ENCODE measurements at regions not wholly inside any gene's neighbourhood (a gene's known extent, or its start where the extent isn't known, plus 50 kb on each side); places are given as distances from the start of the nearest gene placed in this dataset.
A peak's percentile ranks its signal among the peaks of the same experiment; 100 is the strongest.

- Histone ChIP-seq H3K4me3 (ENCODE audit: extremely low read depth in 1 of 4, insufficient read depth in 2 of 4, low read depth in 3 of 4, low read length in 4 of 4) (no peak overlapping the region), H3K18ac (ENCODE audit: extremely low read depth, low read length) (no peak overlapping the region; the same call in 1 of the 2 replicates), H2BK15ac (ENCODE audit: low read length) (no peak overlapping the region; the same call in 1 of the 2 replicates), H4K5ac (ENCODE audit: insufficient read length, low read depth, low read length) (no peak overlapping the region), H3K27ac (ENCODE audit: low read depth, low read length) (no peak overlapping the region), H3K23me2 (ENCODE audit: low read depth, low read length) (no peaks in the 10 kb centered on the region), H3K4me1 (replicated peaks in 1 of 4; ENCODE audit: control insufficient read depth in 3 of 4, insufficient read depth in 4 of 4, low read length in 3 of 4) (peaks cover 0 to 2% (median 0%) of the 10 kb centered on the region in 4 experiments; a peak in 1 of 7 replicates), H2AK5ac (ENCODE audit: low read depth, low read length) (no peak overlapping the region), H3K9ac (replicated peaks in 1 of 4; ENCODE audit: extremely low read depth in 1 of 4, low read depth in 3 of 4, low read length in 3 of 4) (no peak overlapping the region), H2BK120ac (replicated peaks; ENCODE audit: low read depth, low read length) (no peak overlapping the region), H4K20me1 (replicated peaks in 1 of 2; ENCODE audit: control insufficient read depth in 1 of 2, insufficient read depth in 2 of 2, low read length in 2 of 2) (no peaks in the 10 kb centered on the region), H4K91ac (replicated peaks; ENCODE audit: insufficient read length, low read length) (no peak overlapping the region), H3K79me1 (ENCODE audit: low read depth, low read length) (no peaks in the 10 kb centered on the region), H3K36me3 (ENCODE audit: control insufficient read depth in 2 of 4, insufficient read depth in 4 of 4, low read length in 3 of 4) (no peaks in the 10 kb centered on the region), H2AFZ (ENCODE audit: low read length) (peak overlapping the region; percentile 63; the same call in 1 of the 2 replicates), H3K56ac (replicated peaks; ENCODE audit: insufficient read length, low read depth, low read length) (no peak overlapping the region), H3K4me2 (ENCODE audit: insufficient read depth in 1 of 2, low read depth in 2 of 2, low read length in 2 of 2) (no peak overlapping the region), H3K23ac (ENCODE audit: insufficient read length) (no peak overlapping the region), H3K79me2 (ENCODE audit: control insufficient read depth in 1 of 2, insufficient read depth in 2 of 2, low read length in 2 of 2) (no peaks in the 10 kb centered on the region), H2BK12ac (ENCODE audit: low read depth, low read length) (0 out of 2 replicates have a peak overlapping the region, but pooled peaks have one; percentile 23), H4K8ac (ENCODE audit: extremely low read depth, insufficient read depth, low read length) (peak overlapping the region; percentile 42; the same call in 1 of the 2 replicates), H3K4ac (replicated peaks; ENCODE audit: insufficient read length, low read depth, low read length) (no peak overlapping the region), H2BK20ac (ENCODE audit: low read length) (no peak overlapping the region), H3K9me3 (ENCODE audit: insufficient read depth in 2 of 2, low read depth in 1 of 2, low read length in 1 of 2) (0 out of 4 replicates have a peak, but pooled peaks cover 0 to 3% of the 10 kb centered on the region in 2 experiments), H3K14ac (ENCODE audit: insufficient read length) (no peak overlapping the region), H2BK5ac (ENCODE audit: low read depth, low read length) (no peak overlapping the region), H3K27me3 (replicated peaks in 1 of 4; ENCODE audit: control insufficient read depth in 3 of 4, extremely low read depth in 1 of 4, insufficient read depth in 3 of 4, low read length in 3 of 4) (no peaks in the 10 kb centered on the region)
- TF ChIP-seq CBX8 (IDR thresholded peaks at IDR 0.05; ENCODE audit: borderline replicate concordance, low read depth, low read length) (no peak), E2F6 (IDR thresholded peaks at IDR 0.05) (peak; percentile 60; the same call in 1 of the 2 replicates), RAD21 (IDR thresholded peaks at IDR 0.05 in 1 of 2, conservative IDR thresholded peaks at IDR 0.05 in 1 of 2; ENCODE audit: low read depth in 2 of 2, low read length in 2 of 2) (peak; percentile 35 to 53; a peak in 3 of 4 replicates), CTCF (IDR thresholded peaks at IDR 0.05; ENCODE audit: control extremely low read depth in 1 of 3, insufficient read depth in 1 of 3, low read depth in 1 of 3, low read length in 3 of 3) (peak; percentile 11 to 28 (median 27); a peak in 3 of 4 replicates), ZNF274 (IDR thresholded peaks at IDR 0.05; ENCODE audit: borderline replicate concordance, extremely low read depth, low read length) (no peak), TEAD4 (IDR thresholded peaks at IDR 0.05; ENCODE audit: low read depth, low read length) (peak; percentile 95)
- POLR2A ChIA-PET (ENCODE audit: partially characterized antibody): interaction anchor here (0.6 to 0.8 kb wide), 4 partner anchors 29 to 377 kb away, joined by 3 to 4 read pairs (median 3); no protein-coding TSS in a partner anchor
- DNase-seq (ENCODE audit: low read depth in 1 of 2, low spot score in 2 of 2) (peak in 1 of 2 experiments; percentile 78), FAIRE-seq (no peak)
- CTCF ChIA-PET (ENCODE audit: partially characterized antibody): interaction anchor here (0.5 to 1.7 kb wide), 15 partner anchors 10 to 834 kb away, joined by 3 to 7 read pairs (median 3); no protein-coding TSS in a partner anchor
- 67% methylated on average over 20 of the region's 20 CpGs; no CpG with 5 or more reads in 1 of the 2 experiments for WGBS, 2 experiments (ENCODE audit: extremely low coverage in 1 of 2, insufficient coverage in 1 of 2, insufficient read length in 1 of 2, insufficient replicate concordance in 2 of 2, low coverage in 1 of 2, low lambda C conversion rate in 2 of 2, missing lambda C conversion rate in 1 of 2)
Observed at GRCh38 chr3:72347819-72348319, 500.4 kb downstream of the SHQ1 start.

Measured in H1 (cell line).